Right renal cortex interstitium (tissue), 3 donors: ENCODE measurements at regions not wholly inside any gene's neighbourhood (a gene's known extent, or its start where the extent isn't known, plus 50 kb on each side); places are given as distances from the start of the nearest gene placed in this dataset.
A peak's percentile ranks its signal among the peaks of the same experiment; 100 is the strongest.
"Not testable (repeated sequence)": the region's sequence is repeated elsewhere in the genome, so short reads cannot be mapped to it uniquely, and the experiment has no call there.

Experiments used
- DNase-seq, 3 donors: peaks; one replicate each; pipeline ENCODE4 v3.0.0-alpha.2; 2013; ENCODE audit warnings: low read depth in 3 of 3, low spot score in 2 of 3

GRCh38 chr18:34461266-34461665 lies 236.6 kb upstream of the NOL4 start:
- no peak for DNase-seq

DNA sequence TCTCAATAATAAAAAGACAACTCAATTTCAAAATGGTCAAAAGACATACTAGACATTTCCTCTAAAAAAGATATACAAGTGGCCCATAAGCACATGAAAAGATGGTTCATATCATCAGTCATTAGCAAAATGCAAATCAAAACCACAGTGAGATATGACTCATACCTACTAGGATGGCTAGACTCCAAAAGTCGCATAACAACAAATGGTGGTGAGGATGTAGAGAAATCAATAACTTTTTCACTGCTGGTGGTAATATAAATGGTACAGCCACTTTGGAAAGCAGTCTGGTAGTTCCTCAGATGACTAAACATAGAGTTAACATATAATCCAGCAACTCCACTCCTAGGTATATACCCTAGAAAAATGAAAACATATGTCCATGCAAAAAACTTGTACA lies 242.3 kb upstream of the NOL4 start:
- no peak for DNase-seq

DNA sequence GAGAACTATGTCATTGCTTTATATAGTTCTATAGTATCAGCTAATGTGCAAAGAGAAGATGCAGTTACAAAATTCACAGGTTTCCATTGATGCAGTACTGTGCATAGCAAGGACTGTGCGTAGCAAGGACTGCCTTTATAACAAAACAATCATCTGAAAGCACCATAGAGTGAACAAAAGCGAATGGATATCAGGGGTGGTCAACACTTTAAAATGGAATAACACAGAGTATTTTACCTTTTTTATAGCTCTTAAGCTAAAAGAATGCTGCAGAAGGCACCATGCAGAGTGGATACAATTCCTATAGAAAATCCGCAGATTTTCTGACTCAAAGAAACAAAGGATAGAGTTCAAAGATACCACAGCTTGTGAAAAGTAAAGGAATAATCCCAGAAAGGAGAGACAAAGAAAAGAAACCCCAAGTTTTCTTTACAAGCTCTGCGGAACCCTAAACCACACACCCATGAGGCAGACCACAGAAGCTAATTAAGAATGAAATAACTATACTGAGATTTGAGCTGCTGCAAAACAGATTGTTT lies 229.9 kb upstream of the DTNA start:
- no peak for DNase-seq

GRCh38 chr18:34482204-34482603 lies 227.9 kb upstream of the DTNA start:
- no peak for DNase-seq

GRCh38 chr18:34483198-34483597 lies 226.9 kb upstream of the DTNA start:
- DNase-seq: no peak

DNA sequence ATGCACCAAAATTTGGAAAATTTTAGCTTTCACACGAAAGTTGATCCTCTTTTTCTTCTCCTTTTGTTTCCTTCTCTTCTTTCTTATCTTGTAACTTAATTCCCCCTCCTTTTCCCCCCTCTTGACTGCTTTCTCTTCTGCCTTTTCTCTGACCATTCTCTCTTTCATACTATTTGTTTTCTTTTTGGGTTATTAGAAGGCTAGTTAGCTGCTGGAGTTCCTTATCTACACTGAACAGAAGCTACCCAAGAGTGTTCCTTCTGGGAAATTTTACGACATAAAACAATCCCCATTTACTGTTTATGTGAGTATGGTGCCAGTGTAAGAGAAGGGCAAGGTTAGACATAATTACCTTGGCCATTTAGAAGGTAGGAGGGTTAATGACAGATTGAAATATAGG lies 218.4 kb upstream of the DTNA start:
- DNase-seq: no peak

DNA sequence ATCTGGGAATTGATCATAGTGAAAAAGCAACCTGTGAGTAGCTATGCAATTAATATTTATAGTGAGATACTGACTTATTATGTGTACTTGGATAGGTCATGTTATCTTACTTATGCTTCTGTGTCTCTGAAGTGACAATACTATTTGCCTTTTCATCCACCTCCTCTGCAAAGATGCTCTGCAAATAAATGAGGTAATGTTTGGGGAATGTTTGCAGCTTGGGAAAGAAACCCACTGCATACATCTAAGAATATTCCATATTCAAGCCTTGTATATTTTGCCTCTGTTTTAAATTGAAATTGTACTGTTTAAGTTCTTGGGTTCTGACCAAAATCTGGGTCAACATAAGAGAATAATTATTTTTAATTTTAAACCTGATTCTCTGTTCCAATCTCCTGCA lies 217.4 kb upstream of the DTNA start:
- no peak for DNase-seq

GRCh38 chr18:34493099-34493544 lies 217.0 kb upstream of the DTNA start:
- peak in 2 of 3 donors; percentile 33 to 45 for DNase-seq

DNA sequence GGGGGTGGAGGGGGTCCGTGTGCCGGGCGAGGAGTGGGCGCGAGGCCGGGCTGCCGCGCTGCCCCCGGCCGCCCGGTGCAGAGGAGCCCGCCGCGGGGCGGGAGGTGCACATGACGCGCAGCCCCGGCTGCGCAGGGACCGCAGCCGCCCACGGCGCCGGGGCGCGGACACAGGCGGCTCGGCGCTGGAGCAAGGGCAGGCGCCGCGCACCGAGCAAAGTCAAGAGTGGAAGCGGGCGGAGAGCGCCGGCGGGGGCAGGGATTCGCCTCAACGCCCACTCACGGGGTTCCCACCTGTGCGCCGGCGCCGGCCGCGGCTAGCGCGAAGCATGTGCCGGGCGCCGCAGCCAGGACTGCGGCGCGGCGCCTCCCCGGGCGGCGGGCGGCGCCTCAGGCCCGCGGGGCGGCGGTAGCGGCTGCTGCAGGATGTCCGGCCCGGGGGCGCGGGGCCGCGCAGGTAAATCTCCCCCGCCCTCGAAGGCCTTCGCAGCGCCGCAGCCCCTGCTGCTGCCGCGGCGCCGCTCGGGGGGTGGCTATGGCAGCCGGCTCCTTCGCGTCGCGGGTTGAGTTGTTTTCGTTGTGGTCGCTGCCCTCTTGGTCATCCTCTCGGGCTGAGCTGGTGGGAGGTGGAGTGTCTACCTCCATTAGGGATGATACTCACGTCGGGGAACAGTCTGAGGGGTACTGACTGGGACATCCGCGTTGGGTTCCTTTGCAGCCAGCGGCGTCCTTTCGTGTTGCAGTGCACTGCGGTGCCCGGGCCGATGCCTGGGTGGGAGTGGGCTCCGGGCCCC lies 216.3 kb upstream of the DTNA start:
- no peak for DNase-seq

GRCh38 chr18:34494359-34494696 lies 215.8 kb upstream of the DTNA start:
- no peak for DNase-seq

- no peak for DNase-seq
Measured at GRCh38 chr18:34495506-34495905, 214.6 kb upstream of the DTNA start.

- DNase-seq: no peak
Measured at GRCh38 chr18:34501553-34501952, 208.5 kb upstream of the DTNA start.

DNA sequence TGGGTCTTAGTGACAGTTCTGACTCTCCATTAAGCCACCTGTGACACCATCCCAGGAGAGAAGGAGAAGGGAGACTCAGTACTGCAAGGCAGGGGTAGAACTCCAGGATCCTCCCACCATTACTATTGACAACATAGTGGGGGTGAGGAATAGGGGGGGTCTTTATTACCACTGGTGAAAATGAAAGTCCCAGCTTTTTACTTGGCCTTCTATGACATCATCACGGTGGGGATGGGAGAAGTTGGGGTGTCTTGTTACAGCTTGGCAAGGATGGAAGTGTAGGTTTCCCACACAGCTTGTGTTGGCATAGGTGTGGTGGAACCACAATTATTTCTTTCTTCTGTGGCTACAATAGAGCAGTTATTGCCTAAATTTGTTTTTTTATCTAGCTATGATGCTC lies 203.9 kb upstream of the DTNA start:
- no peak for DNase-seq

DNA sequence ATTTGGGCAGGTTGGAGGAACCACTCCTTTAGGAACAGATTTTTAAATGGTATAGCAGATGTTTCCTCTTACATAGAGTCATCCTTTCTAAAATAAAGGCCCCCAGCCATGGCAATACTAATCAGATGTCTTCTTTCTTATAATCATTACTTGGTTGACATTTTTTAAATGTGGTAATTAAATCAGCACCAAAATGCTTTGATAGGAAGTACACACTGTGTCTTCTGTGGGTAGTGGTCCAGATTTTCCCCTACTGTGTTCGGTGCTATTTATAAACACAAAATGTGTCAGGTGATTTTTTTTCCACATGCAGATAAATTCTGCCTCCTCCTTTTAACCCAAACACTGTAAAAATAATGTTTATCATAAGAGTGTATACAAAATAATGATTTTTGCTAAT lies 200.9 kb upstream of the DTNA start:
- no peak for DNase-seq

GRCh38 chr18:34509879-34510586 lies 200.1 kb upstream of the DTNA start:
- no peak for DNase-seq

- DNase-seq: no peak
Measured at GRCh38 chr18:34510926-34511325, 199.2 kb upstream of the DTNA start.

- no peak for DNase-seq
Measured at GRCh38 chr18:34511435-34511834, 198.7 kb upstream of the DTNA start.

DNA sequence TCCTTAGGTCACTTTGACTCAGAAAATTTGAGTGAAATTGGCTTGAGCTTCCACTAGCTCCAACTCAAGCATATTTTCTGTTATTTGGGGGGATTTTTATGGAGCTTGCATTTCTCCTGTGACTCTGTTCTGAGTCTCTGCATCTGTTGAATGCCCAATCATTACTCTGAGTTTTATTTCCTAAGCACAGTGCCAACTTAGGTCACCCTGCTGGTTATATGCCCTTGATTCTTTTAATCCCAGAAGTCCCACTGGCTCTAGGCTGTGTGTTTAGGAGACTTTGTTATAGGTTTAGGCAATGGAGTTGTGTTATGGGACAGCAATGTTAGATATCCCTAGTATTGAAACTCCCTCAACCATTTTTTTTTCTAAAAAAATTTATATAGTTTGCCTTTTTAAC lies 198.2 kb upstream of the DTNA start:
- DNase-seq: no peak

DNA sequence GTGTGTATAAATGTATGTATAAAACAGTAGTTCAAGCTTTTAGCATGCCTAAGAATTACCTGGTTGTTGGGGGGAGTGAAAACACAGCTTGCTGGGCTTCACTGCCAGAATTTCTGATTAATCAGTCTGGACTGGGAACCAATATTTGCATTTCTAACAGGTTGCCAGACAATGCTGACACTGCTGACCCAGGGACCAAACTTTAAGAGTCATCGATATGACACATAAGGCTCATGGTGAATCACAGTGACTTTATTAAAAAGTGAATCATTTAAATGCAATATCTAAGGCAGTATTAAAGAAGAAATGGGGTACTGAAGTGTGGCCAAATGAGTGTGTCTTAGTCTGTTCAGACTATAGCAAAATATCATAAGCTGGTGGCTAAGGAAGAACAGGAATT lies 195.9 kb upstream of the DTNA start:
- no peak for DNase-seq

DNA sequence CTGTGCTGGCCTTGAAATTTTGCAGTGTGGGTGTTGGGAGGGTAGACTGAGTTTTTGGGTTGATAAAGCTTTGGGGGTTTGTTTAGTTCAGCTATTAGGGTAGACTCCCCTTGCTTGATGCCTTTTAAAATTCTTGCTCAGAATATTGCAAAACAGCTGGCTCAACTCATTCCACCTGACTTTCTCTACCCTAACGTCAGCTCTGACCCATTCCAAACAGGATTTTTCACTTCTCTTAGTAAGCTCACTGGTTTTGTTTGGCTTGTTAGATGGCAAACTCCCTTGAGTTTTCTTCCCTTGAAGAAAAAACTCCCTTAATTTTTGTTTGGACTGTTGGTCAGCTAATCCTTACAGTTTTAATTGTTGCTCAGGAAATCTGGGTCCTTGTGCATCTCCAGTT lies 195.1 kb upstream of the DTNA start:
- no peak for DNase-seq

- DNase-seq: not testable (repeated sequence)
Measured at GRCh38 chr18:34516355-34516754, 193.7 kb upstream of the DTNA start.

GRCh38 chr18:34516996-34517395 lies 193.1 kb upstream of the DTNA start:
- DNase-seq: not testable (repeated sequence)
